OCI-LY1 (cell line): ENCODE measurements at regions not wholly inside any gene's neighbourhood (a gene's known extent, or its start where the extent isn't known, plus 50 kb on each side); places are given as distances from the start of the nearest gene placed in this dataset.

Source experiments
- H2AFZ ChIP-seq: fragments of 200-600 bp; sonication (generic), shearing (Covaris generic); 2 replicates; pipeline ENCODE4 v1.6.0; 2014; ENCODE audit warnings: antibody characterized with exemption, mild to moderate bottlenecking, low read length
- H3F3A ChIP-seq: fragments of 200-600 bp; sonication (generic), shearing (Covaris generic); 2 replicates; pipeline ENCODE4 v1.6.0; 2014; ENCODE audit warnings: mild to moderate bottlenecking, antibody characterized with exemption, low read length, moderate library complexity; ENCODE audit not compliant: insufficient read depth
- H3K27ac ChIP-seq: fragments of 200-600 bp; sonication (generic); 2 replicates; pipeline ENCODE4 v1.5.1; 2014; ENCODE audit warnings: low read length, mixed run types, mild to moderate bottlenecking, low read depth; ENCODE audit not compliant: poor library complexity, severe bottlenecking
- H3K27me3 ChIP-seq: fragments of 200-600 bp; sonication (generic); 2 replicates; pipeline ENCODE4 v1.6.0; 2014; ENCODE audit warnings: antibody characterized with exemption, mild to moderate bottlenecking, low read length, moderate library complexity; ENCODE audit not compliant: insufficient read depth
- H3K36me3 ChIP-seq: fragments of 200-600 bp; sonication (generic); 2 replicates; pipeline ENCODE4 v1.6.1; 2014; ENCODE audit warnings: mild to moderate bottlenecking, antibody characterized with exemption, low read length, moderate library complexity, mixed read lengths; ENCODE audit not compliant: insufficient read depth
- H3K4me1 ChIP-seq: fragments of 200-600 bp; sonication (generic); 2 replicates; pipeline ENCODE4 v1.5.1; 2014; ENCODE audit warnings: mild to moderate bottlenecking, low read length, moderate library complexity; ENCODE audit not compliant: insufficient read depth, severe bottlenecking
- H3K4me2 ChIP-seq: fragments of 200-600 bp; sonication (generic), shearing (Covaris generic); 2 replicates; pipeline ENCODE4 v1.6.1; 2014; ENCODE audit warnings: low read length
- H3K4me3 ChIP-seq: fragments of 200-600 bp; sonication (generic); 2 replicates; pipeline ENCODE4 v1.5.1; 2014; ENCODE audit warnings: low read length, low read depth, mild to moderate bottlenecking, mixed read lengths; ENCODE audit not compliant: poor library complexity, severe bottlenecking
- H3K79me2 ChIP-seq: fragments of 200-600 bp; shearing (Covaris generic); 2 replicates; pipeline ENCODE4 v1.6.1; 2016; ENCODE audit warnings: mixed run types, low read length, mixed read lengths; ENCODE audit not compliant: insufficient read depth
- H3K9ac ChIP-seq: fragments of 200-600 bp; sonication (generic), shearing (Covaris generic); 2 replicates; pipeline ENCODE4 v1.6.1; 2014; ENCODE audit warnings: mild to moderate bottlenecking, low read length, mixed read lengths
- H3K9me2 ChIP-seq: fragments of 200-600 bp; sonication (generic), shearing (Covaris generic); 2 replicates; pipeline ENCODE4 v1.6.1; 2014; ENCODE audit warnings: low read depth, mild to moderate bottlenecking, low read length, mixed read lengths
- H3K9me3 ChIP-seq: fragments of 200-600 bp; shearing (Covaris generic); 2 replicates; pipeline ENCODE4 v1.6.1; 2014; ENCODE audit warnings: low read length, mixed read lengths
- H4K20me1 ChIP-seq: fragments of 200-600 bp; sonication (generic), shearing (Covaris generic); 2 replicates; pipeline ENCODE4 v1.6.0; 2016; ENCODE audit warnings: mild to moderate bottlenecking, low read length; ENCODE audit not compliant: insufficient read depth
- CTCF ChIP-seq: fragments of 200-600 bp; sonication (generic), shearing (Covaris generic); IDR thresholded peaks from 2 replicates; pipeline ENCODE4 v1.5.1; 2017; ENCODE audit warnings: mild to moderate bottlenecking, antibody characterized with exemption, low read length, moderate library complexity, mixed read lengths
- EZH2 ChIP-seq: fragments of 200-600 bp; sonication (generic), shearing (Covaris generic); IDR thresholded peaks from 2 replicates; pipeline ENCODE4 v1.8.0; 2017; ENCODE audit warnings: borderline replicate concordance, mixed run types, mild to moderate bottlenecking, antibody characterized with exemption, low read length, moderate library complexity, mixed read lengths

- Histone ChIP-seq H4K20me1 (no peaks in the 10 kb centered on the region), H3K79me2 (no peaks in the 10 kb centered on the region), H3K36me3 (no peaks in the 10 kb centered on the region), H3K4me3 (no peak overlapping the region), H3F3A (no peaks in the 10 kb centered on the region), H3K9me2 (no peaks in the 10 kb centered on the region), H3K4me2 (no peak overlapping the region), H3K27ac (no peak overlapping the region), H3K4me1 (no peaks in the 10 kb centered on the region), H2AFZ (no peak overlapping the region), H3K27me3 (no peaks in the 10 kb centered on the region), H3K9ac (no peak overlapping the region), H3K9me3 (no peaks in the 10 kb centered on the region)
- TF ChIP-seq CTCF, result no peak
- TF ChIP-seq EZH2, result no peak
Observed at GRCh38 chr5:136629125-136629792, 263.9 kb upstream of the TRPC7 start.

- H3F3A ChIP-seq, result no peaks in the 10 kb centered on the region
- no peak overlapping the region for H3K4me2 ChIP-seq
- no peaks in the 10 kb centered on the region for H3K9me3 ChIP-seq
- no peaks in the 10 kb centered on the region for H3K27me3 ChIP-seq
- H4K20me1 ChIP-seq, result no peaks in the 10 kb centered on the region
- no peaks in the 10 kb centered on the region for H3K36me3 ChIP-seq
- no peaks in the 10 kb centered on the region for H3K9me2 ChIP-seq
- no peak overlapping the region for H2AFZ ChIP-seq
- no peaks in the 10 kb centered on the region for H3K79me2 ChIP-seq
- H3K4me3 ChIP-seq, result no peak overlapping the region
- H3K9ac ChIP-seq, result no peak overlapping the region
- no peaks in the 10 kb centered on the region for H3K4me1 ChIP-seq
- no peak overlapping the region for H3K27ac ChIP-seq
- TF ChIP-seq EZH2 (no peak), CTCF (no peak)
Observed at GRCh38 chr5:136626531-136626930, 261.2 kb upstream of the TRPC7 start.

- Histone ChIP-seq H3K4me3 (no peak overlapping the region), H3K4me2 (no peak overlapping the region), H2AFZ (no peak overlapping the region), H4K20me1 (no peaks in the 10 kb centered on the region), H3K27ac (no peak overlapping the region), H3K9me3 (no peaks in the 10 kb centered on the region), H3K9ac (no peak overlapping the region), H3K79me2 (no peaks in the 10 kb centered on the region), H3K4me1 (no peaks in the 10 kb centered on the region), H3K9me2 (no peaks in the 10 kb centered on the region), H3F3A (no peaks in the 10 kb centered on the region), H3K36me3 (no peaks in the 10 kb centered on the region), H3K27me3 (no peaks in the 10 kb centered on the region; the same call in 1 of the 2 replicates)
- no peak for TF ChIP-seq EZH2
Observed at GRCh38 chr5:136622747-136623146, 257.4 kb upstream of the TRPC7 start.

GRCh38 chr5:136621743-136622142 lies 256.4 kb upstream of the TRPC7 start:
- no peak overlapping the region for H2AFZ ChIP-seq
- H3K27me3 ChIP-seq, result no peaks in the 10 kb centered on the region; the same call in 1 of the 2 replicates
- no peak overlapping the region for H3K9ac ChIP-seq
- no peak overlapping the region for H3K4me3 ChIP-seq
- no peaks in the 10 kb centered on the region for H3K4me1 ChIP-seq
- no peaks in the 10 kb centered on the region for H3K36me3 ChIP-seq
- no peaks in the 10 kb centered on the region for H3K9me2 ChIP-seq
- no peaks in the 10 kb centered on the region for H4K20me1 ChIP-seq
- no peaks in the 10 kb centered on the region for H3K79me2 ChIP-seq
- TF ChIP-seq EZH2, result no peak
- TF ChIP-seq CTCF, result no peak
- H3K27ac ChIP-seq, result no peak overlapping the region
- H3F3A ChIP-seq, result no peaks in the 10 kb centered on the region
- H3K4me2 ChIP-seq, result no peak overlapping the region
- no peaks in the 10 kb centered on the region for H3K9me3 ChIP-seq
